Right cardiac atrium (tissue), 5 donors: ENCODE measurements at regions not wholly inside any gene's neighbourhood (a gene's known extent, or its start where the extent isn't known, plus 50 kb on each side); places are given as distances from the start of the nearest gene placed in this dataset.
"Not testable (repeated sequence)": the region's sequence is repeated elsewhere in the genome, so short reads cannot be mapped to it uniquely, and the experiment has no call there.

Experiments
- ATAC-seq, 2 donors: fragments of 200-7000 bp; cut with Tn5 transposase; one replicate each; pipeline versions ENCODE4 v1.8.0 to v1.9.1; 2020; ENCODE audit warnings: moderate library complexity in 2 of 2, mild to moderate bottlenecking in 1 of 2
- DNase-seq, 3 donors: peaks; one replicate each; pipeline ENCODE4 v3.0.0-alpha.2; 2020
- H3K27ac ChIP-seq: one replicate; pipeline ENCODE4 v1.5.1; 2013; ENCODE audit warnings: mild to moderate bottlenecking, low read length, control low read depth, moderate library complexity
- H3K27me3 ChIP-seq: one replicate; pipeline ENCODE4 v1.6.1; 2013; ENCODE audit not compliant: control insufficient read depth, insufficient read depth
- H3K4me1 ChIP-seq: one replicate; pipeline ENCODE4 v1.6.1; 2013; ENCODE audit warnings: low read length; ENCODE audit not compliant: control insufficient read depth, insufficient read depth
- H3K4me3 ChIP-seq: one replicate; pipeline ENCODE4 v1.5.1; 2013; ENCODE audit warnings: low read length, control low read depth
- H3K9me3 ChIP-seq: one replicate; pipeline ENCODE4 v1.6.1; 2013; ENCODE audit warnings: low read length; ENCODE audit not compliant: control insufficient read depth
- WGBS: extraction: QIAGEN DNeasy Blood & Tissue Kit; methylation state at CpG from one replicate; pipeline ENCODE4 v1.1.7; 2013; 5-methylcytosine and 5-hydroxymethylcytosine counted together
- intact Hi-C, 4 donors: fragments of 100-400 bp; cut with DNase I; formaldehyde crosslinking; loops; one replicate each; pipeline versions ENCODE4 v1.11.0 to v1.14.0; 2022 to 2023
- donor health status: healthy with polysubstance abuse.
- donor health status: DM: no; HTN: yes; CAD: no.
- donor health status: DM: no; HTN: no; CAD: no.
- donor health status: DM: no; HTN: yes; CAD: no; lungs with severe emphysema.
- donor health status: DM: yes; HTN: yes; CAD: no.

- H3K27ac ChIP-seq, result no peak overlapping the region
- DNase-seq, result no peak
- no peaks in the 10 kb centered on the region for H3K27me3 ChIP-seq
- H3K9me3 ChIP-seq, result no peaks in the 10 kb centered on the region
- H3K4me1 ChIP-seq, result no peaks in the 10 kb centered on the region
- WGBS, result 74% methylated on average over 4 of the region's 4 CpGs
- intact Hi-C loops, result no loop called here
- no peak for ATAC-seq
- no peak overlapping the region for H3K4me3 ChIP-seq
Measured at GRCh38 chr6:51108563-51109234, 290.0 kb downstream of the TFAP2B start.

- no peak overlapping the region for H3K27ac ChIP-seq
- ATAC-seq (no peak), DNase-seq (no peak)
- no peaks in the 10 kb centered on the region for H3K9me3 ChIP-seq
- no peaks in the 10 kb centered on the region for H3K4me1 ChIP-seq
- H3K4me3 ChIP-seq, result no peak overlapping the region
- intact Hi-C loops, result no loop called here
- 68% methylated on average over 5 of the region's 5 CpGs for WGBS
- no peaks in the 10 kb centered on the region for H3K27me3 ChIP-seq
Measured at GRCh38 chr6:51112731-51113130, 294.1 kb downstream of the TFAP2B start.

GRCh38 chr6:51116723-51117122 is 298.1 kb downstream of the TFAP2B start:
- 64% methylated on average over 3 of the region's 3 CpGs for WGBS
- no peak overlapping the region for H3K27ac ChIP-seq
- no peak overlapping the region for H3K4me3 ChIP-seq
- ATAC-seq (no peak), DNase-seq (no peak)
- intact Hi-C loops, result no loop called here
- H3K4me1 ChIP-seq, result no peaks in the 10 kb centered on the region
- H3K27me3 ChIP-seq, result no peaks in the 10 kb centered on the region
- no peaks in the 10 kb centered on the region for H3K9me3 ChIP-seq

- H3K4me1 ChIP-seq, result no peaks in the 10 kb centered on the region
- ATAC-seq, result no peak
- no peak overlapping the region for H3K4me3 ChIP-seq
- 83% methylated on average over 3 of the region's 3 CpGs for WGBS
- H3K27me3 ChIP-seq, result no peaks in the 10 kb centered on the region
- H3K27ac ChIP-seq, result no peak overlapping the region
- intact Hi-C loops, result no loop called here
- H3K9me3 ChIP-seq, result no peaks in the 10 kb centered on the region
- no peak for DNase-seq
Measured at GRCh38 chr6:51118792-51119191, 300.1 kb downstream of the TFAP2B start.

- intact Hi-C loops, result no loop called here
- H3K4me1 ChIP-seq, result no peaks in the 10 kb centered on the region
- ATAC-seq, result no peak
- DNase-seq, result no peak
- WGBS, result 80% methylated on average over 3 of the region's 3 CpGs
- no peaks in the 10 kb centered on the region for H3K9me3 ChIP-seq
- no peak overlapping the region for H3K4me3 ChIP-seq
- H3K27me3 ChIP-seq, result no peaks in the 10 kb centered on the region
- H3K27ac ChIP-seq, result no peak overlapping the region
Measured at GRCh38 chr6:51120016-51120415, 301.3 kb downstream of the TFAP2B start.

- H3K27me3 ChIP-seq, H3K9me3 ChIP-seq, intact Hi-C loops, H3K4me3 ChIP-seq, ATAC-seq, DNase-seq, H3K27ac ChIP-seq, H3K4me1 ChIP-seq: not testable (repeated sequence)
- WGBS, result 85% methylated on average over 22 of the region's 22 CpGs
Measured at GRCh38 chr6:51121380-51121976, 302.8 kb downstream of the TFAP2B start.

GRCh38 chr6:51129043-51129442 is 310.4 kb downstream of the TFAP2B start:
- no peak overlapping the region for H3K27ac ChIP-seq
- H3K4me1 ChIP-seq, result no peaks in the 10 kb centered on the region
- H3K9me3 ChIP-seq, result no peaks in the 10 kb centered on the region
- H3K27me3 ChIP-seq, result no peaks in the 10 kb centered on the region
- H3K4me3 ChIP-seq, result no peak overlapping the region
- no peak for ATAC-seq
- no peak for DNase-seq
- intact Hi-C loops, result no loop called here

- Histone ChIP-seq H3K9me3 (no peaks in the 10 kb centered on the region), H3K4me3 (no peak overlapping the region), H3K27me3 (no peaks in the 10 kb centered on the region), H3K27ac (no peak overlapping the region), H3K4me1 (no peaks in the 10 kb centered on the region)
- intact Hi-C loops, result no loop called here
- no peak for DNase-seq
- no peak for ATAC-seq
Measured at GRCh38 chr6:51137777-51138176, 319.1 kb downstream of the TFAP2B start.

- no peak overlapping the region for H3K27ac ChIP-seq
Measured at GRCh38 chr6:51139950-51140385, 321.3 kb downstream of the TFAP2B start.

GRCh38 chr6:51141080-51141479 is 322.4 kb downstream of the TFAP2B start:
- 69% methylated on average over 2 of the region's 2 CpGs for WGBS
- DNase-seq (no peak), ATAC-seq (no peak)
- intact Hi-C loops, result no loop called here
- no peak overlapping the region for H3K27ac ChIP-seq
- H3K4me1 ChIP-seq, result no peaks in the 10 kb centered on the region
- H3K27me3 ChIP-seq, result no peaks in the 10 kb centered on the region
- H3K4me3 ChIP-seq, result no peak overlapping the region
- H3K9me3 ChIP-seq, result no peaks in the 10 kb centered on the region

More at GRCh38 chr6:51139950-51140385, 321.3 kb downstream of the TFAP2B start:
- ATAC-seq (no peak), DNase-seq (no peak)
- no peaks in the 10 kb centered on the region for H3K4me1 ChIP-seq
- no peak overlapping the region for H3K4me3 ChIP-seq
- 71% methylated on average over 3 of the region's 3 CpGs for WGBS
- H3K27me3 ChIP-seq, result no peaks in the 10 kb centered on the region
- no peaks in the 10 kb centered on the region for H3K9me3 ChIP-seq
- intact Hi-C loops, result no loop called here

GRCh38 chr6:51147756-51148155 is 329.1 kb downstream of the TFAP2B start:
- no peak overlapping the region for H3K27ac ChIP-seq
- 76% methylated on average over 3 of the region's 3 CpGs for WGBS
- H3K9me3 ChIP-seq, result no peaks in the 10 kb centered on the region
- DNase-seq (no peak), ATAC-seq (no peak)
- H3K4me1 ChIP-seq, result no peaks in the 10 kb centered on the region
- no peak overlapping the region for H3K4me3 ChIP-seq
- H3K27me3 ChIP-seq, result no peaks in the 10 kb centered on the region
- intact Hi-C loops, result no loop called here

GRCh38 chr6:51152594-51152993 is 333.9 kb downstream of the TFAP2B start:
- Histone ChIP-seq H3K4me3 (no peak overlapping the region), H3K4me1 (no peaks in the 10 kb centered on the region), H3K9me3 (no peaks in the 10 kb centered on the region), H3K27me3 (no peaks in the 10 kb centered on the region), H3K27ac (no peak overlapping the region)
- DNase-seq, result no peak
- intact Hi-C loops, result no loop called here
- no peak for ATAC-seq
- 43% methylated on average over 3 of the region's 3 CpGs for WGBS
